Psoas muscle (tissue), 7 donors: ENCODE measurements at regions not wholly inside any gene's neighbourhood (a gene's known extent, or its start where the extent isn't known, plus 50 kb on each side); places are given as distances from the start of the nearest gene placed in this dataset.

Source experiments
- ATAC-seq, 4 donors: fragments of 200-7000 bp; cut with Tn5 transposase; one replicate each; pipeline ENCODE4 v1.9.1; 2020; ENCODE audit warnings: moderate library complexity in 3 of 4, mild to moderate bottlenecking in 2 of 4
- DNase-seq, 2 donors: peaks; one replicate each; pipeline ENCODE4 v3.0.0-alpha.2; 2020
- H3K27ac ChIP-seq: fragments of 200-600 bp; one replicate; pipeline ENCODE4 v1.8.0; 2022
- H3K27me3 ChIP-seq, 3 donors: fragments of 200-600 bp in 1 of 3; one replicate each; pipeline versions ENCODE4 v1.6.1 to v1.8.0; 2013 to 2022; ENCODE audit warnings: low read length in 2 of 3, mild to moderate bottlenecking in 2 of 3, moderate library complexity in 1 of 3; ENCODE audit not compliant: insufficient read depth in 3 of 3
- H3K36me3 ChIP-seq, 2 donors: fragments of 200-600 bp in 1 of 2; one replicate each; pipeline versions ENCODE4 v1.6.1 to v1.8.0; 2013 to 2022; ENCODE audit warnings: low read depth in 1 of 2, mild to moderate bottlenecking in 1 of 2, moderate library complexity in 1 of 2; ENCODE audit not compliant: insufficient read depth in 1 of 2
- H3K4me1 ChIP-seq: fragments of 200-600 bp; one replicate; pipeline ENCODE4 v1.8.0; 2022
- H3K4me3 ChIP-seq: fragments of 200-600 bp; one replicate; pipeline ENCODE4 v1.8.0; 2022; ENCODE audit warnings: mild to moderate bottlenecking
- H3K9me3 ChIP-seq: fragments of 200-600 bp; one replicate; pipeline ENCODE4 v1.8.0; 2022
- WGBS, 3 donors: extraction: QIAGEN DNeasy Blood & Tissue Kit; methylation state at CpG; one replicate each; pipeline versions ENCODE4 v1.1.6 to v1.1.7; 2013; 5-methylcytosine and 5-hydroxymethylcytosine counted together
- intact Hi-C, 2 donors: fragments of 100-400 bp; cut with DNase I; formaldehyde crosslinking; loops; one replicate each; pipeline versions ENCODE4 v1.11.0 to v1.14.2; 2022
- TF ChIP-seq, protein P1 (sequence below): fragments of 200-600 bp; IDR thresholded peaks from one replicate; pipeline ENCODE4 v1.8.0; 2022; ENCODE audit warnings: antibody characterized with exemption
- donor health status: healthy with polysubstance abuse.
- donor health status: DM: no; HTN: no; CAD: no; lungs with moderate emphysema.
- donor health status: Bipolar disorder and iron deficiency.
- donor health status: healthy.
- donor health status: DM: yes; HTN: yes; CAD: no.
- donor health status: DM: no; HTN: no; CAD: no.
- donor health status: DM: yes; HTN: yes; CAD: no.

DNA sequence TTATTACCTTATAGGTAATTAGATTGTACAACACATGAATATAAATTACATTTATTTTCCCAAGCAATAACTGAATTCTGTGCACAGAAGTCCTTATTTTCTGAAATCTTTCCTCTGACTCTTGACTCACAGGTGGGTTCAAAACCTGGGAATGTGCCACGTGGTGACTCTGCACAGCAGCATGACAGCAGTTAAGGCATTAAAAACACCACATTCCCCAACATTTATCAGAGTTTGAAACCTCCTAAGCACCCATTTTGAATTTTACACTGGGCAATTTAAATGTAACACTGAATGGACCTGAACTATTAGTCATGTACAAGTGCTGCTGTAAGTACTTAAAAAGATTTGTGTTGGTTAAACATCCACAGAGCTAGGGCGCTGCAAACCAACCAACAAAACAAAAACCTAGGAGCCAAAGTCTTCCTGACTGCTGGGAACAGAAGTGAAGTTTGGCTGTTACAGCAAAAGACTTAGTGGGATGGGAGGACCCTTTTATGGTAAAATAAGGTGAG lies 480.6 kb upstream of the CXADR start:
- intact Hi-C loops, result no loop called here
- TF ChIP-seq, protein P1, sequence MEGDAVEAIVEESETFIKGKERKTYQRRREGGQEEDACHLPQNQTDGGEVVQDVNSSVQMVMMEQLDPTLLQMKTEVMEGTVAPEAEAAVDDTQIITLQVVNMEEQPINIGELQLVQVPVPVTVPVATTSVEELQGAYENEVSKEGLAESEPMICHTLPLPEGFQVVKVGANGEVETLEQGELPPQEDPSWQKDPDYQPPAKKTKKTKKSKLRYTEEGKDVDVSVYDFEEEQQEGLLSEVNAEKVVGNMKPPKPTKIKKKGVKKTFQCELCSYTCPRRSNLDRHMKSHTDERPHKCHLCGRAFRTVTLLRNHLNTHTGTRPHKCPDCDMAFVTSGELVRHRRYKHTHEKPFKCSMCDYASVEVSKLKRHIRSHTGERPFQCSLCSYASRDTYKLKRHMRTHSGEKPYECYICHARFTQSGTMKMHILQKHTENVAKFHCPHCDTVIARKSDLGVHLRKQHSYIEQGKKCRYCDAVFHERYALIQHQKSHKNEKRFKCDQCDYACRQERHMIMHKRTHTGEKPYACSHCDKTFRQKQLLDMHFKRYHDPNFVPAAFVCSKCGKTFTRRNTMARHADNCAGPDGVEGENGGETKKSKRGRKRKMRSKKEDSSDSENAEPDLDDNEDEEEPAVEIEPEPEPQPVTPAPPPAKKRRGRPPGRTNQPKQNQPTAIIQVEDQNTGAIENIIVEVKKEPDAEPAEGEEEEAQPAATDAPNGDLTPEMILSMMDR, result no peak
- Histone ChIP-seq H3K4me3 (no peak overlapping the region), H3K27ac (no peak overlapping the region), H3K36me3 (no peaks in the 10 kb centered on the region), H3K4me1 (no peaks in the 10 kb centered on the region), H3K27me3 (no peaks in the 10 kb centered on the region), H3K9me3 (no peaks in the 10 kb centered on the region)
- DNase-seq (no peak), ATAC-seq (no peak)
- WGBS, 3 donors, result 61 to 68% (median 63%) methylated on average over 2 of the region's 2 CpGs

DNA sequence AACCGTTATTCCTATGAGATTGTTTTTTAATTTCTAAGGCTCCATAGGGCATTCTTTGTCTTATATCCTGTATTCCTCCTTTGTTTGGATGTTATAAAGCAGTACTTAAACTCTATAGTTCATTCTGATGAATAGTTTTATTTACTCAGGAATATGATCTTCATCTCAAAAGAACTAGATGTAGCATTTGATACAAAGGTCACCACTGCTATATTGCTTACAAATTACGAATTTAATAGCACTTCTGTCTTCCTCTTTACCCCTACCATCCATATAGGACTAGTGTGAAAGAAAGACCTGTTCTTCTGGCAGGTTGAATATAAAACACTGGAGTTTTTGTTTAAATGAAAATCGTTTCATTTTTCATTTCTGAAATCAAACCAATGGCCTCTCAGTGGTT lies 468.1 kb upstream of the CXADR start:
- ATAC-seq (no peak), DNase-seq (no peak)
- no peaks in the 10 kb centered on the region for H3K36me3 ChIP-seq
- no peak overlapping the region for H3K27ac ChIP-seq
- no peaks in the 10 kb centered on the region for H3K4me1 ChIP-seq
- no peaks in the 10 kb centered on the region for H3K27me3 ChIP-seq
- H3K4me3 ChIP-seq, result no peak overlapping the region
- TF ChIP-seq, protein P1, result no peak
- WGBS, 3 donors, result 68 to 69% (median 69%) methylated on average over 3 of the region's 3 CpGs
- H3K9me3 ChIP-seq, result peaks cover 5% of the 10 kb centered on the region
- intact Hi-C loops, result no loop called here

DNA sequence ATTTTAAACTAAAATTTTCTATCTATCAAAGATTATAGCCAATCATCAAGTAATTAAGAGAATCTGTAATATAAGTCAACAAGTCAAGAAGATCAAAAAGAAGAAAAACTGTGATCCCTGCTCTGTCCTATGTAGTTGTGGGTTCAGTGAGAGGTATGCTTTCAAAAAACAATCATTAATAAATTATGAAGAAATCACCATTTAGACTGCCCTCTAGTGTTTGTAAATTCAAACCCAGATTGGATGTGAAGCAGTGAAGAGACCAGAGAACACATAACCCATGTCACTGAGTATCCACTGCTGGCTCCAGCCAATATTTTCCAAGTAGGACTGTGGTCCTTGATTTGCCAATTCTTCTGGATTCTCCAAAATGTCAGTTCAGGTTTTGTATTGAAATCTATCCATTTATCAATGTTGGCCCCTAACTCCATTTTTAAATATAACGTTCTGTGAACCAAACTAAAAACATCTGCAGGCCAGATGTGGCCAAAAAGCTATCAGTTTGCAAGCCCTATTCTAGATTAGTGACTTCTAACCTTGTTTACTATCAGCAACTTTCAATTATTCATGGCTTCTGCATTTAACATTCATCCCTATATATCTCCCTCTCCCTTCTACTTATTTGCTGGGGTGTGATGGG lies 467.5 kb upstream of the CXADR start:
- ATAC-seq, result peak in 2 of 4 donors; percentile 38 to 59
- 3 to 69% (median 29%) methylated on average over 1 of the region's 1 CpG for WGBS, 3 donors
- no peaks in the 10 kb centered on the region for H3K4me1 ChIP-seq

DNA sequence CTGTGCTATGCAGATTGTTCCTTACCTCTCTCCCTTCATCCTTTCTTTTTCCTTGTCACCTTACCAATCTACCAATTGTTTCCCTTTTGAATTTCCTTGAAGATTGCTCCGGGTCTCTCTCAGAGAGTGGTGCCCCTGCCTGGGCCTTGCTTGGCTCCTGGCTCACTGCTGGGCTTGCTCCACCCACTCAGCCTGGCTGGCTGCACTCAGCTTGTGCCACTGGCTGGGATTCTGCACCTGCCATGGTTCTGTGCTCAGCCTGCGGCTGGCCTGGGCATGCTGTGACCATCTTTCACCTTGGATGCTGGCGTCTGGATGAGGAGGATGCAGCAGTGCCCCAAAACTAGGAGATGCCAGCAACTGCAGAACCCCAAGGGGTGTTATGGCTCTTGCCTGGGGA lies 463.9 kb upstream of the CXADR start:
- no peaks in the 10 kb centered on the region for H3K27me3 ChIP-seq
- WGBS, 3 donors, result 52 to 83% (median 68%) methylated on average over 3 of the region's 3 CpGs
- peaks cover 5% of the 10 kb centered on the region for H3K9me3 ChIP-seq
- no peak overlapping the region for H3K4me3 ChIP-seq
- no peaks in the 10 kb centered on the region for H3K4me1 ChIP-seq
- no peaks in the 10 kb centered on the region for H3K36me3 ChIP-seq
- intact Hi-C loops, result no loop called here
- ATAC-seq (no peak), DNase-seq (no peak)
- no peak overlapping the region for H3K27ac ChIP-seq
- TF ChIP-seq, protein P1, result no peak

More for the DNA sequence above, 467.5 kb upstream of the CXADR start:
- H3K9me3 ChIP-seq, result peaks cover 5% of the 10 kb centered on the region
- H3K36me3 ChIP-seq, result no peaks in the 10 kb centered on the region
- DNase-seq, result no peak
- no peak overlapping the region for H3K4me3 ChIP-seq
- intact Hi-C loops, result no loop called here
- H3K27ac ChIP-seq, result no peak overlapping the region
- no peaks in the 10 kb centered on the region for H3K27me3 ChIP-seq
- TF ChIP-seq, protein P1, result peak; percentile 43

DNA sequence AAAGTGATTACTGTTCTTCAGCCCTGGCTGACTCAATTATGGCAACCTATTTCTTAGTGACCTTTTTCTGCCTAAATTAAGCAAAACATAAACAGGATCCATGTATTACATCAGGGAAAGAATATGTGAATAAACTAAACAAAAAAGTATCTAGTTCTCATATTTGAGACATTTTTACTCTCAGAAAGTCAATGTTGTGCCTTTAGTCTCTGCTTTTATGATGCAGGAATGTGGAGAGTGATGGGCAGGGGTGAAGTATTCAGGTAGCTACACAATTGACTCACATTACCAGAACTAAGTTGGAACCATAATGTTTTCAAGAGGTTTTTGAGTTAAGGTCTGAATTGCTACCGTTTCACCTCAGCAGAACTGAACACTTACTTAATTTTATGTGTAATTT lies 462.7 kb upstream of the CXADR start:
- no peaks in the 10 kb centered on the region for H3K36me3 ChIP-seq
- peaks cover 5% of the 10 kb centered on the region for H3K9me3 ChIP-seq
- DNase-seq (no peak), ATAC-seq (no peak)
- H3K27me3 ChIP-seq, result no peaks in the 10 kb centered on the region
- no peak overlapping the region for H3K4me3 ChIP-seq
- TF ChIP-seq, protein P1, result no peak
- no peak overlapping the region for H3K27ac ChIP-seq
- 78 to 79% (median 79%) methylated on average over 1 of the region's 1 CpG for WGBS, 3 donors
- no peaks in the 10 kb centered on the region for H3K4me1 ChIP-seq
- intact Hi-C loops, result no loop called here
